ENCODE measurements at regions not wholly inside any gene's neighbourhood (a gene's known extent, or its start where the extent isn't known, plus 50 kb on each side); places are given as distances from the start of the nearest gene placed in this dataset.

- TF ChIP-seq CEBPB (IDR thresholded peaks at IDR 0.05) = no peak
- TF ChIP-seq MAX (IDR thresholded peaks at IDR 0.05) = no peak
- no peak for TF ChIP-seq TAF1 (IDR thresholded peaks at IDR 0.05; ENCODE audit: low read depth)
- TF ChIP-seq EP300 (IDR thresholded peaks at IDR 0.05; ENCODE audit: borderline replicate concordance) = no peak
- no peak for TF ChIP-seq CREB1 (IDR thresholded peaks at IDR 0.05; ENCODE audit: low read depth)
- no peak for TF ChIP-seq NFIC (IDR thresholded peaks at IDR 0.05)
- no peak for TF ChIP-seq RAD21 (IDR thresholded peaks at IDR 0.05; ENCODE audit: low read depth)
- TF ChIP-seq TEAD4 (IDR thresholded peaks at IDR 0.05) = no peak
- no peak for TF ChIP-seq YY1 (IDR thresholded peaks at IDR 0.05; ENCODE audit: low read depth)
- TF ChIP-seq REST (IDR thresholded peaks at IDR 0.05; ENCODE audit: low read depth) = no peak
- no peak for TF ChIP-seq FOXM1 (IDR thresholded peaks at IDR 0.05; ENCODE audit: borderline replicate concordance, low read depth)
- no peak for TF ChIP-seq USF1 (IDR thresholded peaks at IDR 0.05)
Measured at GRCh38 chr19:28363254-28363653, 849.7 kb downstream of the UQCRFS1 start.

Measured in Ishikawa (cell line).